Right hindlimb (tissue), 1 donor: ENCODE measurements at regions not wholly inside any gene's neighbourhood (a gene's known extent, or its start where the extent isn't known, plus 50 kb on each side); places are given as distances from the start of the nearest gene placed in this dataset.

Source experiments
- DNase-seq: peaks from one replicate; pipeline ENCODE4 v3.0.0-alpha.2; 2018

GRCh38 chr1:228850141-228851100 is 115.1 kb downstream of the RHOU start:
- DNase-seq: no peak

GRCh38 chr1:228851193-228851592 is 115.9 kb downstream of the RHOU start:
- DNase-seq: no peak

GRCh38 chr1:228851618-228852017 is 116.3 kb downstream of the RHOU start:
- DNase-seq: no peak

GRCh38 chr1:228852024-228852423 is 116.7 kb downstream of the RHOU start:
- no peak for DNase-seq

- DNase-seq: no peak
Observed at GRCh38 chr1:228852511-228853088, 117.3 kb downstream of the RHOU start.

- DNase-seq: no peak
Observed at GRCh38 chr1:228853191-228853590, 117.9 kb downstream of the RHOU start.

GRCh38 chr1:228853637-228854036 is 118.4 kb downstream of the RHOU start:
- no peak for DNase-seq

GRCh38 chr1:228854907-228855306 is 119.6 kb downstream of the RHOU start:
- DNase-seq: no peak

- DNase-seq: no peak
Observed at GRCh38 chr1:228857611-228858010, 122.3 kb downstream of the RHOU start.

GRCh38 chr1:228860911-228861831 is 125.9 kb downstream of the RHOU start:
- DNase-seq: no peak

- no peak for DNase-seq
Observed at GRCh38 chr1:228861832-228862180, 126.5 kb downstream of the RHOU start.

GRCh38 chr1:228862542-228863505 is 127.5 kb downstream of the RHOU start:
- DNase-seq: no peak

GRCh38 chr1:228863776-228864175 is 128.5 kb downstream of the RHOU start:
- no peak for DNase-seq

GRCh38 chr1:228865627-228866330 is 130.5 kb downstream of the RHOU start:
- DNase-seq: no peak

GRCh38 chr1:228866468-228866867 is 131.2 kb downstream of the RHOU start:
- DNase-seq: no peak

- DNase-seq: peak; percentile 62
Observed at GRCh38 chr1:228867108-228867950, 132.1 kb downstream of the RHOU start.

GRCh38 chr1:228867951-228868730 is 132.9 kb downstream of the RHOU start:
- DNase-seq: peak; percentile 35

- no peak for DNase-seq
Observed at GRCh38 chr1:228868731-228869024, 133.4 kb downstream of the RHOU start.

GRCh38 chr1:228869312-228869824 is 134.1 kb downstream of the RHOU start:
- no peak for DNase-seq
